Activated CD8-positive, alpha-beta T cell treated with anti-CD3 and anti-CD28 coated beads for 36 hours (primary cell): ENCODE measurements at regions not wholly inside any gene's neighbourhood (a gene's known extent, or its start where the extent isn't known, plus 50 kb on each side); places are given as distances from the start of the nearest gene placed in this dataset.
"Not testable (repeated sequence)": the region's sequence is repeated elsewhere in the genome, so short reads cannot be mapped to it uniquely, and the experiment has no call there.

Experiments used
- ATAC-seq: fragments of 200-7000 bp; cut with Tn5 transposase; one replicate; pipeline ENCODE4 v1.10.0; 2021; ENCODE audit warnings: mild to moderate bottlenecking, moderate library complexity
- CTCF ChIA-PET: fragments of 350-600 bp; sonication (Branson Sonifier 250); formaldehyde crosslinking; loops from one replicate; lab custom pipeline; 2021; ENCODE audit warnings: antibody characterized with exemption; lab: Charles Lee
- POLR2A ChIA-PET: fragments of 350-600 bp; sonication (Branson Sonifier 250); formaldehyde crosslinking; loops from one replicate; lab custom pipeline; 2021; ENCODE audit warnings: antibody characterized with exemption; lab: Charles Lee
- DNase-seq: peaks from one replicate; pipeline ENCODE4 v3.0.0-alpha.2; 2020
- H3K27ac Mint-ChIP-seq: one replicate; pipeline ENCODE4 v1.8.0; 2021; ENCODE audit warnings: mild to moderate bottlenecking, mixed read lengths
- H3K27me3 Mint-ChIP-seq: one replicate; pipeline ENCODE4 v1.8.0; 2021; ENCODE audit warnings: mixed read lengths
- H3K36me3 Mint-ChIP-seq: one replicate; pipeline ENCODE4 v1.8.0; 2021; ENCODE audit warnings: low read depth, mixed read lengths
- H3K4me1 Mint-ChIP-seq: one replicate; pipeline ENCODE4 v1.8.0; 2021; ENCODE audit warnings: low read depth, mixed read lengths
- H3K4me3 Mint-ChIP-seq: one replicate; pipeline ENCODE4 v1.8.0; 2021; ENCODE audit warnings: mild to moderate bottlenecking, moderate library complexity, mixed read lengths
- H3K9me3 Mint-ChIP-seq: one replicate; pipeline ENCODE4 v1.8.0; 2021; ENCODE audit warnings: mixed read lengths
- intact Hi-C: fragments of 100-400 bp; cut with micrococcal nuclease; formaldehyde crosslinking; loops from one replicate; pipeline ENCODE4 v1.10.0; 2022
- TF ChIP-seq, protein P1 (sequence below): fragments of 200-600 bp; IDR thresholded peaks from one replicate; pipeline ENCODE4 v1.8.0; 2022; ENCODE audit warnings: antibody characterized with exemption, mild to moderate bottlenecking

DNA sequence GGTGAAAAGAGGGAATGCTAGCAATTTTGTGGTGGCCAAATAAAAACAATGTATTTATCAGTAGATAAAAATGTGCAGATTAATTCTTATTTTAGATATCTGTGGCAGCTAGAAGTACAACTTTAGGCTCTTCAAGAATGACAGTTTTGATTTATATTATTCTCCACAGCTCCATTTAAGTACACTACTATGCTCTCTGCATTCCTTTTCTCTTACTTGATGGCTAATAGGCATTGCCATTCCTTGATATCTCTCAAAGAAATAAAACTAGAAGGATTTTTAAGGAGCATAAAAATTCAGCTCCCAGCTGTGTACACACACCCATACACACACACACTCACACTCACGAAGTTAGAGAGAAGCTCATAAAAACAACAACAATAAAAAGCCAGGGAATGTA is 59.4 kb upstream of the H2AZ1 start:
- DNase-seq (no peak), ATAC-seq (no peak)
- Mint-ChIP-seq H3K4me1 (no peaks in the 10 kb centered on the region), H3K9me3 (no peaks in the 10 kb centered on the region), H3K36me3 (no peaks in the 10 kb centered on the region), H3K27ac (no peak overlapping the region), H3K27me3 (no peaks in the 10 kb centered on the region), H3K4me3 (no peak overlapping the region)
- TF ChIP-seq, protein P1, sequence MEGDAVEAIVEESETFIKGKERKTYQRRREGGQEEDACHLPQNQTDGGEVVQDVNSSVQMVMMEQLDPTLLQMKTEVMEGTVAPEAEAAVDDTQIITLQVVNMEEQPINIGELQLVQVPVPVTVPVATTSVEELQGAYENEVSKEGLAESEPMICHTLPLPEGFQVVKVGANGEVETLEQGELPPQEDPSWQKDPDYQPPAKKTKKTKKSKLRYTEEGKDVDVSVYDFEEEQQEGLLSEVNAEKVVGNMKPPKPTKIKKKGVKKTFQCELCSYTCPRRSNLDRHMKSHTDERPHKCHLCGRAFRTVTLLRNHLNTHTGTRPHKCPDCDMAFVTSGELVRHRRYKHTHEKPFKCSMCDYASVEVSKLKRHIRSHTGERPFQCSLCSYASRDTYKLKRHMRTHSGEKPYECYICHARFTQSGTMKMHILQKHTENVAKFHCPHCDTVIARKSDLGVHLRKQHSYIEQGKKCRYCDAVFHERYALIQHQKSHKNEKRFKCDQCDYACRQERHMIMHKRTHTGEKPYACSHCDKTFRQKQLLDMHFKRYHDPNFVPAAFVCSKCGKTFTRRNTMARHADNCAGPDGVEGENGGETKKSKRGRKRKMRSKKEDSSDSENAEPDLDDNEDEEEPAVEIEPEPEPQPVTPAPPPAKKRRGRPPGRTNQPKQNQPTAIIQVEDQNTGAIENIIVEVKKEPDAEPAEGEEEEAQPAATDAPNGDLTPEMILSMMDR = no peak
- CTCF ChIA-PET = interaction anchor here (1.9 to 3.1 kb wide), 2 partner anchors 12 to 84 kb away, joined by 4 to 11 read pairs; no protein-coding TSS in a partner anchor
- intact Hi-C loops = no loop called here
- POLR2A ChIA-PET = no interaction called here

GRCh38 chr4:100008048-100008447 is 58.0 kb upstream of the H2AZ1 start:
- POLR2A ChIA-PET = no interaction called here
- CTCF ChIA-PET = interaction anchor here (1.9 to 3.1 kb wide), 2 partner anchors 11 to 85 kb away, joined by 4 to 11 read pairs; no protein-coding TSS in a partner anchor
- no peaks in the 10 kb centered on the region for H3K27me3 Mint-ChIP-seq
- ATAC-seq (no peak), DNase-seq (no peak)
- TF ChIP-seq, protein P1 = no peak
- no peaks in the 10 kb centered on the region for H3K36me3 Mint-ChIP-seq
- intact Hi-C loops = no loop called here
- H3K4me1 Mint-ChIP-seq = no peaks in the 10 kb centered on the region
- no peak overlapping the region for H3K27ac Mint-ChIP-seq
- H3K4me3 Mint-ChIP-seq = no peak overlapping the region
- H3K9me3 Mint-ChIP-seq = no peaks in the 10 kb centered on the region

- H3K27ac Mint-ChIP-seq, DNase-seq, H3K27me3 Mint-ChIP-seq, POLR2A ChIA-PET, ATAC-seq, H3K4me3 Mint-ChIP-seq, H3K36me3 Mint-ChIP-seq, H3K9me3 Mint-ChIP-seq, H3K4me1 Mint-ChIP-seq, CTCF ChIA-PET, intact Hi-C loops: not testable (repeated sequence)
Measured at GRCh38 chr4:100006161-100006560, 56.1 kb upstream of the H2AZ1 start.
